ENCODE measurements at regions not wholly inside any gene's neighbourhood (a gene's known extent, or its start where the extent isn't known, plus 50 kb on each side); places are given as distances from the start of the nearest gene placed in this dataset.

DNA sequence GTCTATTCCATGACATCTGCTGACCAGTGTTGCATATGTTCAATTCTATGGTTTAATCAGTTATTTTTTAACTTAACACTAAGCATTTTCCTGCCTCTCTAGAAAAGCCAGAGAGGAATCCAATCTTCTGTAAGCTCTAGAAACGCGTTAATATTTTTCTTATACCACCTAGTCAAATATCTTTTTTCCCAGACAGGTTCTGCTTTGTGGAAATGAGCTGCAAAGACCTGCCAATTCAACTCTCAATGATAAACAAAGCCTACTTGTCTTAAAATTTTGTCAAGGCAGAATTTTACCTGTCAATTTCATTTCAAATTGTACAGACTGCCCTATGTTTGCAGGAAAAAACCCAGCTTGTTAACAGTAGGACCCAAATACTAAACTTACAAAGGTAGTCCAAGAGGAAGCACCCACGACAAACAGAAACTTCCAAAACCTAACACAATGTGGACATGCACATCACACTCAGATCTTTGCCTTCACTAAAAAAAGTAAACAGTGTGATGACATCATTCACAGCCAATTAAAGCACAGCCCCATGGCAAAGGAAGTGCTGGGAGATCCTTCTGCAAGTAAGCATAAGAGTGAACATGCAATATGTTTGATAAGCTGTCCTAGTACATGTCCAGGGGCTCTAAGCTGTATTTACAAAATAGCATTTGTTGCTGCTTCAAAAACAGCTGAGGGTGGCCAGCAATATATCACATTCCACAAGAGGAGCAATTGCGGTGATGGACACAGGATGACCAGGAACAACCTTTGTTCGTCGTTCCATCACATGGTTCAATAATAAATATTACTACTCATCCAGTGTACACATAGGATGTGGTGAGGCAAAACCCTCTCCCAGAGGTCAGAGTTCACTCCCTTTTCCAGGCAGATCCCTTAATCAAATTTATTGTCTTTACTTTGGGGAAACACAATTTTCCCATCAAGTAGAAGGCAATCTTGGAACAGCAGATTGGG is 139.4 kb upstream of the TSC22D2 start (continued):
- TF ChIP-seq, protein P1, sequence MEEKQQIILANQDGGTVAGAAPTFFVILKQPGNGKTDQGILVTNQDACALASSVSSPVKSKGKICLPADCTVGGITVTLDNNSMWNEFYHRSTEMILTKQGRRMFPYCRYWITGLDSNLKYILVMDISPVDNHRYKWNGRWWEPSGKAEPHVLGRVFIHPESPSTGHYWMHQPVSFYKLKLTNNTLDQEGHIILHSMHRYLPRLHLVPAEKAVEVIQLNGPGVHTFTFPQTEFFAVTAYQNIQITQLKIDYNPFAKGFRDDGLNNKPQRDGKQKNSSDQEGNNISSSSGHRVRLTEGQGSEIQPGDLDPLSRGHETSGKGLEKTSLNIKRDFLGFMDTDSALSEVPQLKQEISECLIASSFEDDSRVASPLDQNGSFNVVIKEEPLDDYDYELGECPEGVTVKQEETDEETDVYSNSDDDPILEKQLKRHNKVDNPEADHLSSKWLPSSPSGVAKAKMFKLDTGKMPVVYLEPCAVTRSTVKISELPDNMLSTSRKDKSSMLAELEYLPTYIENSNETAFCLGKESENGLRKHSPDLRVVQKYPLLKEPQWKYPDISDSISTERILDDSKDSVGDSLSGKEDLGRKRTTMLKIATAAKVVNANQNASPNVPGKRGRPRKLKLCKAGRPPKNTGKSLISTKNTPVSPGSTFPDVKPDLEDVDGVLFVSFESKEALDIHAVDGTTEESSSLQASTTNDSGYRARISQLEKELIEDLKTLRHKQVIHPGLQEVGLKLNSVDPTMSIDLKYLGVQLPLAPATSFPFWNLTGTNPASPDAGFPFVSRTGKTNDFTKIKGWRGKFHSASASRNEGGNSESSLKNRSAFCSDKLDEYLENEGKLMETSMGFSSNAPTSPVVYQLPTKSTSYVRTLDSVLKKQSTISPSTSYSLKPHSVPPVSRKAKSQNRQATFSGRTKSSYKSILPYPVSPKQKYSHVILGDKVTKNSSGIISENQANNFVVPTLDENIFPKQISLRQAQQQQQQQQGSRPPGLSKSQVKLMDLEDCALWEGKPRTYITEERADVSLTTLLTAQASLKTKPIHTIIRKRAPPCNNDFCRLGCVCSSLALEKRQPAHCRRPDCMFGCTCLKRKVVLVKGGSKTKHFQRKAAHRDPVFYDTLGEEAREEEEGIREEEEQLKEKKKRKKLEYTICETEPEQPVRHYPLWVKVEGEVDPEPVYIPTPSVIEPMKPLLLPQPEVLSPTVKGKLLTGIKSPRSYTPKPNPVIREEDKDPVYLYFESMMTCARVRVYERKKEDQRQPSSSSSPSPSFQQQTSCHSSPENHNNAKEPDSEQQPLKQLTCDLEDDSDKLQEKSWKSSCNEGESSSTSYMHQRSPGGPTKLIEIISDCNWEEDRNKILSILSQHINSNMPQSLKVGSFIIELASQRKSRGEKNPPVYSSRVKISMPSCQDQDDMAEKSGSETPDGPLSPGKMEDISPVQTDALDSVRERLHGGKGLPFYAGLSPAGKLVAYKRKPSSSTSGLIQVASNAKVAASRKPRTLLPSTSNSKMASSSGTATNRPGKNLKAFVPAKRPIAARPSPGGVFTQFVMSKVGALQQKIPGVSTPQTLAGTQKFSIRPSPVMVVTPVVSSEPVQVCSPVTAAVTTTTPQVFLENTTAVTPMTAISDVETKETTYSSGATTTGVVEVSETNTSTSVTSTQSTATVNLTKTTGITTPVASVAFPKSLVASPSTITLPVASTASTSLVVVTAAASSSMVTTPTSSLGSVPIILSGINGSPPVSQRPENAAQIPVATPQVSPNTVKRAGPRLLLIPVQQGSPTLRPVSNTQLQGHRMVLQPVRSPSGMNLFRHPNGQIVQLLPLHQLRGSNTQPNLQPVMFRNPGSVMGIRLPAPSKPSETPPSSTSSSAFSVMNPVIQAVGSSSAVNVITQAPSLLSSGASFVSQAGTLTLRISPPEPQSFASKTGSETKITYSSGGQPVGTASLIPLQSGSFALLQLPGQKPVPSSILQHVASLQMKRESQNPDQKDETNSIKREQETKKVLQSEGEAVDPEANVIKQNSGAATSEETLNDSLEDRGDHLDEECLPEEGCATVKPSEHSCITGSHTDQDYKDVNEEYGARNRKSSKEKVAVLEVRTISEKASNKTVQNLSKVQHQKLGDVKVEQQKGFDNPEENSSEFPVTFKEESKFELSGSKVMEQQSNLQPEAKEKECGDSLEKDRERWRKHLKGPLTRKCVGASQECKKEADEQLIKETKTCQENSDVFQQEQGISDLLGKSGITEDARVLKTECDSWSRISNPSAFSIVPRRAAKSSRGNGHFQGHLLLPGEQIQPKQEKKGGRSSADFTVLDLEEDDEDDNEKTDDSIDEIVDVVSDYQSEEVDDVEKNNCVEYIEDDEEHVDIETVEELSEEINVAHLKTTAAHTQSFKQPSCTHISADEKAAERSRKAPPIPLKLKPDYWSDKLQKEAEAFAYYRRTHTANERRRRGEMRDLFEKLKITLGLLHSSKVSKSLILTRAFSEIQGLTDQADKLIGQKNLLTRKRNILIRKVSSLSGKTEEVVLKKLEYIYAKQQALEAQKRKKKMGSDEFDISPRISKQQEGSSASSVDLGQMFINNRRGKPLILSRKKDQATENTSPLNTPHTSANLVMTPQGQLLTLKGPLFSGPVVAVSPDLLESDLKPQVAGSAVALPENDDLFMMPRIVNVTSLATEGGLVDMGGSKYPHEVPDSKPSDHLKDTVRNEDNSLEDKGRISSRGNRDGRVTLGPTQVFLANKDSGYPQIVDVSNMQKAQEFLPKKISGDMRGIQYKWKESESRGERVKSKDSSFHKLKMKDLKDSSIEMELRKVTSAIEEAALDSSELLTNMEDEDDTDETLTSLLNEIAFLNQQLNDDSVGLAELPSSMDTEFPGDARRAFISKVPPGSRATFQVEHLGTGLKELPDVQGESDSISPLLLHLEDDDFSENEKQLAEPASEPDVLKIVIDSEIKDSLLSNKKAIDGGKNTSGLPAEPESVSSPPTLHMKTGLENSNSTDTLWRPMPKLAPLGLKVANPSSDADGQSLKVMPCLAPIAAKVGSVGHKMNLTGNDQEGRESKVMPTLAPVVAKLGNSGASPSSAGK (IDR thresholded peaks at IDR 0.05): no peak; the same call in 1 of the 2 replicates
- no peak for TF ChIP-seq ZNF507 (tag; conservative IDR thresholded peaks at IDR 0.05)
- no peak for TF ChIP-seq ZC3H11A (IDR thresholded peaks at IDR 0.05; ENCODE audit: low read depth, low read length)
- no peak for TF ChIP-seq ZSCAN32 (CRISPR knock-in tag; IDR thresholded peaks at IDR 0.05)
- no peak for TF ChIP-seq ZFP1 (CRISPR knock-in tag; IDR thresholded peaks at IDR 0.05)
- 0 out of 2 replicates have a peak, but pooled peaks have one; percentile 31 for TF ChIP-seq SPI1 (IDR thresholded peaks at IDR 0.05; ENCODE audit: borderline replicate concordance, low read depth, low read length)
- TF ChIP-seq NELFE (IDR thresholded peaks at IDR 0.05; ENCODE audit: insufficient read depth, insufficient read length): no peak
- no peak for TF ChIP-seq TEAD4 (IDR thresholded peaks at IDR 0.05; ENCODE audit: low read length)
- TF ChIP-seq TEAD4 (CRISPR knock-in tag; IDR thresholded peaks at IDR 0.05; ENCODE audit: borderline replicate concordance): no peak
- 0 out of 2 replicates have a peak, but pooled peaks have one; percentile 20 for TF ChIP-seq NR2C1 (IDR thresholded peaks at IDR 0.05)
- TF ChIP-seq NR2C1 (tag; IDR thresholded peaks at IDR 0.05): no peak
- no peak for TF ChIP-seq ZNF695 (CRISPR knock-in tag; IDR thresholded peaks at IDR 0.05)
- peak; percentile 81; the same call in 1 of the 2 replicates for TF ChIP-seq JUND (IDR thresholded peaks at IDR 0.05; ENCODE audit: borderline replicate concordance, low read depth, low read length)
- peak; percentile 94 for TF ChIP-seq JUND (tag; IDR thresholded peaks at IDR 0.05; ENCODE audit: borderline replicate concordance, low read depth, low read length)
- no peak for TF ChIP-seq CHD4 (IDR thresholded peaks at IDR 0.05; ENCODE audit: insufficient read depth, insufficient replicate concordance, low read depth, low read length, poor library complexity, severe bottlenecking)
- no peak for TF ChIP-seq CEBPG (CRISPR knock-in tag; IDR thresholded peaks at IDR 0.05)
- TF ChIP-seq CEBPG (tag; conservative IDR thresholded peaks at IDR 0.05 in 1 of 2, IDR thresholded peaks at IDR 0.05 in 1 of 2): peak in 1 of 2 experiments; percentile 48; a peak in 1 of 4 replicates
